H1 (cell line): ENCODE measurements at regions not wholly inside any gene's neighbourhood (a gene's known extent, or its start where the extent isn't known, plus 50 kb on each side); places are given as distances from the start of the nearest gene placed in this dataset.

Experiments used
- CTCF ChIA-PET: fragments of 300-600 bp; sonication (Branson Sonifier 250); formaldehyde crosslinking; loops from one replicate; lab custom pipeline; 2021; ENCODE audit not compliant: partially characterized antibody; lab: Charles Lee
- POLR2A ChIA-PET: fragments of 300-600 bp; sonication (Branson Sonifier 250); formaldehyde crosslinking; loops from one replicate; lab custom pipeline; 2021; ENCODE audit warnings: inconsistent platforms; ENCODE audit not compliant: partially characterized antibody; lab: Charles Lee
- DNase-seq, 2 experiments: peaks; one replicate each; pipeline versions ENCODE4 v3.0.0 to v3.0.0-alpha.2; 2010 to 2022; ENCODE audit warnings: low spot score in 2 of 2, low read depth in 1 of 2, mixed read lengths in 1 of 2
- FAIRE-seq: peaks from 2 replicates; lab custom pipeline; 2011; peaks lifted over from hg19 to GRCh38; lab: Jason Lieb, UNC
- H2AFZ ChIP-seq: 2 replicates; pipeline ENCODE4 v1.8.1; 2012; ENCODE audit warnings: low read length, inconsistent platforms
- H2AK5ac ChIP-seq: 2 replicates; pipeline ENCODE4 v1.6.1; 2013; ENCODE audit warnings: low read depth, low read length
- H2BK120ac ChIP-seq: replicated peaks from 2 replicates; pipeline ENCODE3; 2013; ENCODE audit warnings: low read depth, low read length, inconsistent platforms
- H2BK12ac ChIP-seq: 2 replicates; pipeline ENCODE4 v1.6.1; 2013; ENCODE audit warnings: low read depth, low read length
- H2BK15ac ChIP-seq: 2 replicates; pipeline ENCODE4 v1.6.1; 2013; ENCODE audit warnings: low read length
- H2BK20ac ChIP-seq: 2 replicates; pipeline ENCODE4 v1.6.1; 2013; ENCODE audit warnings: low read length
- H2BK5ac ChIP-seq: 2 replicates; pipeline ENCODE4 v1.6.1; 2013; ENCODE audit warnings: low read depth, low read length
- H3K14ac ChIP-seq: 2 replicates; pipeline ENCODE4 v1.6.1; 2013; ENCODE audit warnings: inconsistent platforms; ENCODE audit not compliant: insufficient read length
- H3K18ac ChIP-seq: 2 replicates; pipeline ENCODE4 v1.6.1; 2013; ENCODE audit warnings: low read length; ENCODE audit errors: extremely low read depth
- H3K23ac ChIP-seq: 2 replicates; pipeline ENCODE4 v1.6.1; 2013; ENCODE audit warnings: inconsistent platforms; ENCODE audit not compliant: insufficient read length
- H3K23me2 ChIP-seq: 2 replicates; pipeline ENCODE4 v1.6.1; 2013; ENCODE audit warnings: low read depth, low read length
- H3K27ac ChIP-seq: 2 replicates; pipeline ENCODE4 v1.6.1; 2011; ENCODE audit warnings: low read depth, low read length, inconsistent platforms
- H3K27me3 ChIP-seq, 4 experiments: replicated peaks in 1 of 4; 1 replicate in 1 of 4; 2 replicates in 3 of 4; pipeline versions ENCODE4 v1.6.1 to v1.8.1; 2011 to 2013; ENCODE audit warnings: low read length in 3 of 4, mild to moderate bottlenecking in 3 of 4, inconsistent platforms in 2 of 4, mixed read lengths in 2 of 4, moderate library complexity in 1 of 4; ENCODE audit not compliant: control insufficient read depth in 3 of 4, insufficient read depth in 3 of 4; ENCODE audit errors: extremely low read depth in 1 of 4
- H3K36me3 ChIP-seq, 4 experiments: 2 replicates each; pipeline versions ENCODE4 v1.6.1 to v1.8.1; 2011 to 2013; ENCODE audit warnings: mild to moderate bottlenecking in 4 of 4, low read length in 3 of 4, moderate library complexity in 2 of 4, control low read depth in 1 of 4, inconsistent platforms in 1 of 4; ENCODE audit not compliant: insufficient read depth in 4 of 4, control insufficient read depth in 2 of 4
- H3K4ac ChIP-seq: replicated peaks from 2 replicates; pipeline ENCODE3; 2013; ENCODE audit warnings: low read length, low read depth, mixed read lengths, inconsistent platforms; ENCODE audit not compliant: insufficient read length
- H3K4me1 ChIP-seq, 4 experiments: replicated peaks in 1 of 4; 1 replicate in 1 of 4; 2 replicates in 3 of 4; pipeline versions ENCODE4 v1.6.1 to v1.8.1; 2011 to 2013; ENCODE audit warnings: low read length in 3 of 4, inconsistent platforms in 2 of 4, mixed read lengths in 1 of 4; ENCODE audit not compliant: insufficient read depth in 4 of 4, control insufficient read depth in 3 of 4
- H3K4me2 ChIP-seq, 2 experiments: 2 replicates each; pipeline versions ENCODE4 v1.6.1 to v1.8.1; 2011 to 2013; ENCODE audit warnings: low read depth in 2 of 2, low read length in 2 of 2, control low read depth in 1 of 2, inconsistent platforms in 1 of 2, mild to moderate bottlenecking in 1 of 2; ENCODE audit not compliant: insufficient read depth in 1 of 2
- H3K4me3 ChIP-seq, 4 experiments: fragments of 200-600, 300-600 bp in 1 of 4; sonication (generic), shearing (Covaris generic), sonication (Bioruptor Twin) in 1 of 4; 2 replicates each; pipeline versions ENCODE4 v1.5.1 to v1.8.1; 2011 to 2016; ENCODE audit warnings: low read length in 4 of 4, low read depth in 3 of 4, control low read depth in 2 of 4, inconsistent platforms in 2 of 4, mild to moderate bottlenecking in 2 of 4, mixed read lengths in 1 of 4, moderate library complexity in 1 of 4; ENCODE audit not compliant: insufficient read depth in 2 of 4; ENCODE audit errors: extremely low read depth in 1 of 4
- H3K56ac ChIP-seq: replicated peaks from 2 replicates; pipeline ENCODE3; 2013; ENCODE audit warnings: low read depth, mild to moderate bottlenecking, mixed read lengths, low read length, inconsistent platforms; ENCODE audit not compliant: insufficient read length
- H3K79me1 ChIP-seq: 2 replicates; pipeline ENCODE4 v1.6.1; 2013; ENCODE audit warnings: low read depth, low read length, control low read depth
- H3K79me2 ChIP-seq, 2 experiments: 2 replicates each; pipeline versions ENCODE4 v1.6.1 to v1.8.1; 2012 to 2013; ENCODE audit warnings: low read length in 2 of 2, mild to moderate bottlenecking in 2 of 2, inconsistent platforms in 1 of 2; ENCODE audit not compliant: insufficient read depth in 2 of 2, control insufficient read depth in 1 of 2
- H3K9ac ChIP-seq, 4 experiments: replicated peaks in 1 of 4; 1 replicate in 1 of 4; 2 replicates in 3 of 4; pipeline versions ENCODE4 v1.6.1 to v1.8.1; 2011 to 2013; ENCODE audit warnings: low read depth in 3 of 4, low read length in 3 of 4, control low read depth in 2 of 4, mild to moderate bottlenecking in 2 of 4, moderate library complexity in 2 of 4, inconsistent platforms in 1 of 4; ENCODE audit errors: extremely low read depth in 1 of 4
- H3K9me3 ChIP-seq, 2 experiments: 2 replicates each; pipeline versions ENCODE4 v1.6.1 to v1.8.1; 2012 to 2013; ENCODE audit warnings: mild to moderate bottlenecking in 2 of 2, moderate library complexity in 2 of 2, control low read depth in 1 of 2, inconsistent platforms in 1 of 2, low read depth in 1 of 2, low read length in 1 of 2, mixed read lengths in 1 of 2; ENCODE audit not compliant: insufficient read depth in 2 of 2
- H4K20me1 ChIP-seq, 2 experiments: replicated peaks in 1 of 2; 2 replicates each; pipeline versions ENCODE3 to v1.8.1; 2011 to 2013; ENCODE audit warnings: inconsistent platforms in 2 of 2, low read length in 2 of 2, mild to moderate bottlenecking in 1 of 2; ENCODE audit not compliant: insufficient read depth in 2 of 2, control insufficient read depth in 1 of 2
- H4K5ac ChIP-seq: 2 replicates; pipeline ENCODE4 v1.6.1; 2013; ENCODE audit warnings: low read length, low read depth, mixed read lengths, inconsistent platforms; ENCODE audit not compliant: insufficient read length
- H4K8ac ChIP-seq: 2 replicates; pipeline ENCODE4 v1.8.0; 2013; ENCODE audit warnings: mild to moderate bottlenecking, moderate library complexity, low read length, inconsistent platforms; ENCODE audit not compliant: insufficient read depth; ENCODE audit errors: extremely low read depth
- H4K91ac ChIP-seq: replicated peaks from 2 replicates; pipeline ENCODE3; 2013; ENCODE audit warnings: low read length, mixed read lengths, inconsistent platforms; ENCODE audit not compliant: insufficient read length
- EZH2 ChIP-seq: fragments of 200-600 bp; sonication (generic); IDR thresholded peaks from 2 replicates; pipeline ENCODE4 v1.7.1; 2012; ENCODE audit warnings: low read depth, mild to moderate bottlenecking, moderate library complexity, low read length, inconsistent platforms; ENCODE audit not compliant: severe bottlenecking
- WGBS, 2 experiments: shearing (Covaris generic) in 1 of 2; methylation state at CpG; one replicate each; pipeline versions ENCODE4 v1.1.6 to v1.1.7; 2013 to 2015; ENCODE audit warnings: low lambda C conversion rate in 2 of 2, mixed read lengths in 2 of 2, inconsistent platforms in 1 of 2, low coverage in 1 of 2, missing lambda C conversion rate in 1 of 2; ENCODE audit not compliant: insufficient replicate concordance in 2 of 2, insufficient coverage in 1 of 2, insufficient read length in 1 of 2; ENCODE audit errors: extremely low coverage in 1 of 2, missing lambda C conversion rate in 1 of 2; 5-methylcytosine and 5-hydroxymethylcytosine counted together

DNA sequence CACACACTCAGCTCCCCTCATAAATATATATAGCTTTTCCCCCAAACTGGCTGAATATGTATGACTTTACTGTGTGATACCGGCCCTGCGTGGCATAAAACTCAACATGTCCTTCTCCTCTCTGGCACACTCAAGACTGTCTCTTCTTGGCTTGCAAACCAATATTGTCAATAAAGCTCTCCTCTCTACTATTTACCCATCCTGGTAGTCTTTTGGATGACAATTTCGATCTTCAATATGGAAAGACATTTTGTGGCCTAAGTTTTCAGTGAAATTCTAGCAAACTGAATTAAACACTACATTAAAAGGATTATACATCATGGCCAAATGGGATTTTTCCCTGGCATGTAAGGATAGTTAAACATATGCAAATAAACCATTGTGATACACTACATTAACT lies 1255.9 kb downstream of the JRKL start:
- DNase-seq (no peak), FAIRE-seq (no peak)
- Histone ChIP-seq H3K27ac (no peak overlapping the region), H2AK5ac (no peak overlapping the region), H2AFZ (no peak overlapping the region), H4K8ac (no peak overlapping the region), H3K23ac (no peak overlapping the region), H3K18ac (no peak overlapping the region), H3K56ac (no peak overlapping the region), H3K36me3 (no peaks in the 10 kb centered on the region), H2BK15ac (no peak overlapping the region), H4K5ac (no peak overlapping the region), H2BK5ac (no peak overlapping the region), H3K4me1 (no peaks in the 10 kb centered on the region), H4K91ac (no peak overlapping the region), H2BK20ac (no peak overlapping the region), H3K4me2 (no peak overlapping the region), H3K14ac (no peak overlapping the region), H3K9ac (no peak overlapping the region), H3K79me1 (no peaks in the 10 kb centered on the region), H3K23me2 (no peaks in the 10 kb centered on the region), H3K9me3 (0 out of 4 replicates have a peak, but pooled peaks cover 0 to 2% of the 10 kb centered on the region in 2 experiments), H3K27me3 (no peaks in the 10 kb centered on the region), H3K79me2 (no peaks in the 10 kb centered on the region), H2BK12ac (no peak overlapping the region), H4K20me1 (no peaks in the 10 kb centered on the region), H3K4me3 (no peak overlapping the region), H3K4ac (no peak overlapping the region), H2BK120ac (no peak overlapping the region)
- TF ChIP-seq EZH2: no peak
- ChIA-PET CTCF (no interaction called here), POLR2A (no interaction called here)
- WGBS, 2 experiments: 55% methylated on average over 3 of the region's 3 CpGs; no CpG with 5 or more reads in 1 of the 2 experiments
